Kidney epithelial cell (primary cell): ENCODE measurements at regions not wholly inside any gene's neighbourhood (a gene's known extent, or its start where the extent isn't known, plus 50 kb on each side); places are given as distances from the start of the nearest gene placed in this dataset.

ENCODE experiments used
- DNase-seq: peaks from one replicate; pipeline ENCODE4 v3.0.0-alpha.2; 2010; ENCODE audit warnings: low read depth
- H3K27me3 ChIP-seq: 2 replicates; pipeline ENCODE4 v1.6.0; 2011; ENCODE audit warnings: low read length; ENCODE audit not compliant: control insufficient read depth, insufficient read depth
- H3K36me3 ChIP-seq: 2 replicates; pipeline ENCODE4 v1.5.1; 2011; ENCODE audit warnings: low read length; ENCODE audit not compliant: control insufficient read depth, insufficient read depth
- H3K4me3 ChIP-seq: 2 replicates; pipeline ENCODE4 v1.5.1; 2011; ENCODE audit warnings: low read depth, mild to moderate bottlenecking, control low read depth, low read length
- CTCF ChIP-seq: IDR thresholded peaks from 2 replicates; pipeline ENCODE4 v1.5.1; 2011; ENCODE audit warnings: mild to moderate bottlenecking, moderate library complexity, low read length, control low read depth, inconsistent platforms; ENCODE audit not compliant: insufficient read depth, poor library complexity, severe bottlenecking

GRCh38 chr16:79912592-79913310 lies 312.2 kb upstream of the MAF start:
- Histone ChIP-seq H3K36me3 (no peaks in the 10 kb centered on the region), H3K4me3 (no peak overlapping the region), H3K27me3 (no peaks in the 10 kb centered on the region)
- no peak for DNase-seq
- no peak for TF ChIP-seq CTCF

GRCh38 chr16:79911660-79912059 lies 311.1 kb upstream of the MAF start:
- H3K36me3 ChIP-seq = no peaks in the 10 kb centered on the region
- H3K27me3 ChIP-seq = no peaks in the 10 kb centered on the region
- no peak for DNase-seq
- TF ChIP-seq CTCF = no peak
- no peak overlapping the region for H3K4me3 ChIP-seq

- no peak for TF ChIP-seq CTCF
- DNase-seq = no peak
- Histone ChIP-seq H3K4me3 (no peak overlapping the region), H3K36me3 (no peaks in the 10 kb centered on the region), H3K27me3 (no peaks in the 10 kb centered on the region)
These were observed 309.0 kb upstream of the MAF start for GRCh38 chr16:79909571-79909970.

- no peak for TF ChIP-seq CTCF
These were observed 302.9 kb upstream of the MAF start for GRCh38 chr16:79903471-79903870.

GRCh38 chr16:79902351-79902750 lies 301.8 kb upstream of the MAF start:
- DNase-seq = no peak
- no peaks in the 10 kb centered on the region for H3K36me3 ChIP-seq
- no peak overlapping the region for H3K4me3 ChIP-seq
- no peaks in the 10 kb centered on the region for H3K27me3 ChIP-seq
- no peak for TF ChIP-seq CTCF

More at GRCh38 chr16:79903471-79903870, 302.9 kb upstream of the MAF start:
- no peaks in the 10 kb centered on the region for H3K27me3 ChIP-seq
- no peak for DNase-seq
- H3K4me3 ChIP-seq = no peak overlapping the region
- H3K36me3 ChIP-seq = no peaks in the 10 kb centered on the region

GRCh38 chr16:79901522-79901921 lies 301.0 kb upstream of the MAF start:
- no peaks in the 10 kb centered on the region for H3K27me3 ChIP-seq
- H3K4me3 ChIP-seq = no peak overlapping the region
- no peaks in the 10 kb centered on the region for H3K36me3 ChIP-seq
- DNase-seq = no peak
- TF ChIP-seq CTCF = no peak
